ENCODE measurements at regions not wholly inside any gene's neighbourhood (a gene's known extent, or its start where the extent isn't known, plus 50 kb on each side); places are given as distances from the start of the nearest gene placed in this dataset.

GRCh38 chr4:133316909-133317308, 167.8 kb downstream of the PCDH10 start:
- Histone ChIP-seq H3K4me1 (ENCODE audit: control insufficient read depth, insufficient read depth, low read length) (no peaks in the 10 kb centered on the region), H2BK20ac (ENCODE audit: low read depth, low read length) (no peak overlapping the region), H3K27ac (ENCODE audit: insufficient read depth, low read length) (no peak overlapping the region), H3K79me1 (ENCODE audit: low read depth in 1 of 2, low read length in 2 of 2) (no peaks in the 10 kb centered on the region), H4K20me1 (ENCODE audit: insufficient read depth, low read length) (no peaks in the 10 kb centered on the region), H2AK9ac (replicated peaks; ENCODE audit: low read depth, low read length, poor library complexity) (no peak overlapping the region), H3K9ac (ENCODE audit: low read depth, low read length) (no peak overlapping the region), H3K9me3 (ENCODE audit: control insufficient read depth, insufficient read depth, low read length) (no peaks in the 10 kb centered on the region), H2AFZ (replicated peaks; ENCODE audit: low read length, poor library complexity) (no peak overlapping the region), H3K4ac (ENCODE audit: low read depth, low read length) (no peak overlapping the region), H3K27me3 (ENCODE audit: control insufficient read depth, insufficient read depth, low read length) (no peaks in the 10 kb centered on the region), H3K36me3 (ENCODE audit: control insufficient read depth, insufficient read depth, low read length) (no peaks in the 10 kb centered on the region), H2BK120ac (ENCODE audit: low read depth, low read length) (no peak overlapping the region), H3K9me1 (ENCODE audit: insufficient read depth, low read length) (no peaks in the 10 kb centered on the region), H3K23ac (ENCODE audit: low read depth, low read length) (no peak overlapping the region), H3K18ac (ENCODE audit: low read depth, low read length) (no peak overlapping the region), H2AK5ac (ENCODE audit: low read depth, low read length) (no peak overlapping the region), H3K14ac (replicated peaks; ENCODE audit: low read depth, low read length) (no peak overlapping the region), H2BK5ac (ENCODE audit: low read depth, low read length, poor library complexity, severe bottlenecking) (no peak overlapping the region), H3K4me2 (ENCODE audit: low read depth, low read length) (no peak overlapping the region), H3K56ac (ENCODE audit: extremely low read depth, insufficient read depth, low read length) (no peak overlapping the region), H2BK15ac (ENCODE audit: low read depth, low read length) (no peak overlapping the region), H3K4me3 (ENCODE audit: insufficient read depth, low read depth, low read length) (no peak overlapping the region), H4K5ac (ENCODE audit: low read depth, low read length) (no peak overlapping the region), H4K91ac (ENCODE audit: insufficient read depth, low read depth, low read length) (no peak overlapping the region), H4K8ac (ENCODE audit: low read depth in 2 of 2, low read length in 2 of 2) (no peak overlapping the region)
- DNase-seq (no peak), ATAC-seq (ENCODE audit: low read depth) (no peak)
- dilution Hi-C loops (cut with HindIII; ENCODE audit: low sequenced_read_pairs, unreplicated experiment): no loop called here
- WGBS, 2 experiments (ENCODE audit: extremely low coverage in 2 of 2, insufficient read length in 1 of 2): no CpG with 5 or more reads among the region's 5 CpGs
- in situ Hi-C loops (cut with MboI; ENCODE audit: low sequenced_read_pairs): no loop called here
- intact Hi-C loops (cut with micrococcal nuclease): no loop called here
- no TSS peak for BruUV-seq (replicated peaks)
- TF ChIP-seq RFX5 (IDR thresholded peaks at IDR 0.05; ENCODE audit: low read depth, low read length) (no peak), CTCF (conservative IDR thresholded peaks at IDR 0.05; ENCODE audit: low read depth, low read length) (no peak), CHD1 (IDR thresholded peaks at IDR 0.05; ENCODE audit: low read depth, low read length) (no peak), POLR2A (IDR thresholded peaks at IDR 0.05; ENCODE audit: low read depth, low read length) (no peak), RAD21 (IDR thresholded peaks at IDR 0.05; ENCODE audit: low read length) (no peak), RCOR1 (IDR thresholded peaks at IDR 0.05; ENCODE audit: insufficient replicate concordance, low read length) (no peak), USF2 (IDR thresholded peaks at IDR 0.05; ENCODE audit: low read depth, low read length) (no peak), MAZ (IDR thresholded peaks at IDR 0.05; ENCODE audit: borderline replicate concordance, low read depth, low read length) (no peak)
- ChIA-PET POLR2A (ENCODE audit: unreplicated experiment) (no interaction called here), CTCF (no interaction called here)

Data from IMR-90 (cell line).